ENCODE measurements at regions not wholly inside any gene's neighbourhood (a gene's known extent, or its start where the extent isn't known, plus 50 kb on each side); places are given as distances from the start of the nearest gene placed in this dataset.

GRCh38 chr2:71882236-71882946 is 265.3 kb downstream of the CYP26B1 start:
- no peaks in the 10 kb centered on the region for H3K27me3 Mint-ChIP-seq (ENCODE audit: unreplicated experiment)
- H3K36me3 Mint-ChIP-seq (ENCODE audit: unreplicated experiment) = no peaks in the 10 kb centered on the region
- no peak for DNase-seq (ENCODE audit: extremely low spot score, unreplicated experiment)
- H3K4me1 Mint-ChIP-seq (ENCODE audit: unreplicated experiment) = peaks cover 26% of the 10 kb centered on the region
- no peak overlapping the region for H3K4me3 Mint-ChIP-seq (ENCODE audit: unreplicated experiment)
- TF ChIP-seq CTCF (IDR thresholded peaks at IDR 0.05) = no peak
- no peaks in the 10 kb centered on the region for H3K9me3 Mint-ChIP-seq (ENCODE audit: unreplicated experiment)
- peak overlapping the region; percentile 55 for H3K27ac Mint-ChIP-seq (ENCODE audit: unreplicated experiment)

- no peak for TF ChIP-seq CTCF (IDR thresholded peaks at IDR 0.05)
- Mint-ChIP-seq H3K9me3 (ENCODE audit: unreplicated experiment) (no peaks in the 10 kb centered on the region), H3K27me3 (ENCODE audit: unreplicated experiment) (no peaks in the 10 kb centered on the region), H3K4me1 (ENCODE audit: unreplicated experiment) (peaks cover 26% of the 10 kb centered on the region), H3K27ac (ENCODE audit: unreplicated experiment) (no peak overlapping the region), H3K36me3 (ENCODE audit: unreplicated experiment) (no peaks in the 10 kb centered on the region), H3K4me3 (ENCODE audit: unreplicated experiment) (no peak overlapping the region)
- DNase-seq (ENCODE audit: extremely low spot score, unreplicated experiment) = no peak
These were observed 266.6 kb downstream of the CYP26B1 start for GRCh38 chr2:71880846-71881610.

- DNase-seq (ENCODE audit: extremely low spot score, unreplicated experiment) = no peak
- Mint-ChIP-seq H3K4me3 (ENCODE audit: unreplicated experiment) (no peak overlapping the region), H3K4me1 (ENCODE audit: unreplicated experiment) (peaks cover 26% of the 10 kb centered on the region), H3K27me3 (ENCODE audit: unreplicated experiment) (no peaks in the 10 kb centered on the region), H3K27ac (ENCODE audit: unreplicated experiment) (no peak overlapping the region), H3K9me3 (ENCODE audit: unreplicated experiment) (no peaks in the 10 kb centered on the region), H3K36me3 (ENCODE audit: unreplicated experiment) (no peaks in the 10 kb centered on the region)
- TF ChIP-seq CTCF (IDR thresholded peaks at IDR 0.05) = no peak
These were observed 267.4 kb downstream of the CYP26B1 start for GRCh38 chr2:71880287-71880686.

- DNase-seq (ENCODE audit: extremely low spot score, unreplicated experiment) = no peak
- no peak overlapping the region for H3K4me3 Mint-ChIP-seq (ENCODE audit: unreplicated experiment)
- peaks cover 26% of the 10 kb centered on the region for H3K4me1 Mint-ChIP-seq (ENCODE audit: unreplicated experiment)
- H3K36me3 Mint-ChIP-seq (ENCODE audit: unreplicated experiment) = no peaks in the 10 kb centered on the region
- no peak overlapping the region for H3K27ac Mint-ChIP-seq (ENCODE audit: unreplicated experiment)
- no peaks in the 10 kb centered on the region for H3K9me3 Mint-ChIP-seq (ENCODE audit: unreplicated experiment)
- H3K27me3 Mint-ChIP-seq (ENCODE audit: unreplicated experiment) = no peaks in the 10 kb centered on the region
- no peak for TF ChIP-seq CTCF (IDR thresholded peaks at IDR 0.05)
These were observed 268.0 kb downstream of the CYP26B1 start for GRCh38 chr2:71879509-71880184.

Data from osteocyte (in vitro differentiated cells).